GM18520 (cell line): ENCODE measurements at regions not wholly inside any gene's neighbourhood (a gene's known extent, or its start where the extent isn't known, plus 50 kb on each side); places are given as distances from the start of the nearest gene placed in this dataset.

Experiments
- ATAC-seq: cut with Tn5 transposase; IDR thresholded peaks from one replicate; pipeline ENCODE4 v1.9.1; 2021; ENCODE audit not compliant: unreplicated experiment

DNA sequence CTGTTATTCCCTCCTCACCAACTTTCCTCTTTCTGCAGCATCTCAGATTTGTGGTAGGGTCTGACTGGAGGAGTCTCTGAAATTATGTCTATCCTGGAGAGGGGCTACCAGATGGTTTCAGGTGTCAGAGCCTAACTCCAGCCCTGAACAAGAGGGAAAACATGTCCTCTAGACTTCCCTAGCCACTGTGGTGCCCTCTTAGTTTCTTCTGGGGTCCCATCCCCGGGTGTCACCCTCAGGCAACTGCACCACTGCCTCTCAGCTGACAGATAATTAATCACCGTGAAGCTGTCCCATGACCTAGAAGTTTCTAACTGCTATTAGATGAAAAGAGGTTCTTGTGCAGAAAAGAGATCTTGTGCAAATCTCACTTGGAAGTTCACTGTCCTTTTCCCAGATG, 95.1 kb upstream of the CELF4 start:
- no peak for ATAC-seq

DNA sequence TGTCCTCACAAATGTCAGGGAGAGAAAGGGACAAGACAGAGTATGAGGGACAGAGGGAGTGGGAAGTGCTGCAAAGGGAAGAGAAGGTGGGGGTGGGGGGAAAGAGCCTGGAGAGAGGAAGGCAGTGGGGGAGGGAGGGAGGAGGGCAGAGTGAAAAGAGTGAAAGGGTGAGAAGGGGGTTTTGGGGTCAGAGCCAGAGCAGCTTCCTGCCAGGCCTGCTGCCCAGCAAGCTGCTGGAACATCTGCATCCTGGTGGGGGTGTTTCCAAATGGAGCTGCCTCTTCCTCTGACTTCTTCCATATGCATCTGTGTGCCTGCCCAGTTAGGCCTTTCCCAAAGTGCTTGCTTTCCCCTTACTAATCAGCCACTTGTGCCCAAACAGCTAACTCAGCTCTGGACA, 94.3 kb upstream of the CELF4 start:
- ATAC-seq = no peak

- ATAC-seq = no peak
Observed at GRCh38 chr18:37658894-37659293, 93.3 kb upstream of the CELF4 start.

DNA sequence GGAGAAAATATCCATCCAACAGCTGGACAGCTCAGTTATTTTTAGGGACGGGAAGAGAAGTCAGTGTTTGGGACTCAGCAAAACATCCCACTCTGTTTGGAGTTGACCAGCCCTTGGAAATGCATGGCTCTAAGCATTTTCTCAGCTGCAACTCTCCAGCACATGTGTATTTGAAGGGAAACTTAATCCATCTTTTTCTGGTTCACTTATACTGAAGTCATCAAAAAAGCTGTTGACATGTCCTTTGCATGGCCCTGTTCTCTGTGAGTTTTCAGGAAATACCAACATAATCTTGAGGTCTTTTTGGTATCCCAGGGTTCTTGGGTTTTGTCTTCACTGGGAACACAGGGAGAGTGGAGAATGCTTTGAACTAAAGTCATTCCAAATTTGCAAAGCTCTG, 91.9 kb upstream of the CELF4 start:
- no peak for ATAC-seq

DNA sequence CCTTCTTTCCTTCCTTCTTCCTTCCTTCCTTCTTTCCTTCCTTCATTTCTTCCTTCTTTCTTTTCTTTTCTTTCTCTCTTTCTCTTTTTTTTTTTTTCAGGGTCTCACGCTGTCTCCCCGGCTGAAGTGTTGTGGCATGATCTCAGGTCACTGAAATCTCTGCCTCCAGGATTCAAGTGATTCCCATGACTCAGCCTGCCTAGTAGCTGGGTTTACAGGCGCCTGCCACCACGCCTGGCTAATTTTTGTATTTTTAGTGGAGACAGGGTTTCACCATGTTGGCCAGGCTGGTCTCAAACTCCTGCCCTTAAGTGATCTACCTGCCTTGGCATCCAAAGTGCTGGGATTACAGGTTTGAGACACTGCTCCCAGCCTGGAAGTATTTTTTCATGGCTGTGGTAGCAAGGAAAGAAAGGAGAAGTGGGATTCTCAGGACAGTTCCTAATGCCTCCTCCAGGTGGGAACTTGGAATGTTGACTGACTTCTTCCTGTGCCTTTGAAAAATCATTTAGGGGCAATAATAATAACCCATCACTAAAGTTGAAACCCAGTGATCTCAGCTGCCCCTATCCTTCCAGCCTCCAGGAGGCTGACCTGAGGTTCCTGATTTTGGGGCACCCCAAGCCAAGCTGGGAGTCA, 89.3 kb upstream of the CELF4 start:
- no peak for ATAC-seq

DNA sequence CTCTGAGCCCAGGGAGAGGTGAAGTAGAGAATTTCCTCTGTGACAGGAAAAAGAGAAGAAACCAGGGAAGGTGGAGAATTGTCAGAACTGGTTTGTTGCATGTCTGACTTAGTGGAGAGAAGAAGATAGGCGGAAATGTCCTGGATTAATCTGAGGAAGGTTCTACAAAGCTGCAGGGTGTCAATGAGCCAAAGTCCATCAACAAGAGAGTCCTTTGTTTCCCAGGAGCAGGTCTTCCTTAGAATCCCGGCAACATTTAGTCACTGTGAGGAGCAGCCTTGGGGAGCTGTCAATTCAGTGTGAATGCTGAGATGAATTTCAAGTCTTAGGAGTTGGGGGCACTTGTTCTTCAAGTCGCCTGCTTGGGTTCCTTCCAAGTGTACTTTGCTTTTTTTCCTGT, 88.4 kb upstream of the CELF4 start:
- no peak for ATAC-seq

- ATAC-seq = no peak
Observed at GRCh38 chr18:37653618-37654017, 88.0 kb upstream of the CELF4 start.

- ATAC-seq = no peak
Observed at GRCh38 chr18:37649930-37650329, 84.3 kb upstream of the CELF4 start.

DNA sequence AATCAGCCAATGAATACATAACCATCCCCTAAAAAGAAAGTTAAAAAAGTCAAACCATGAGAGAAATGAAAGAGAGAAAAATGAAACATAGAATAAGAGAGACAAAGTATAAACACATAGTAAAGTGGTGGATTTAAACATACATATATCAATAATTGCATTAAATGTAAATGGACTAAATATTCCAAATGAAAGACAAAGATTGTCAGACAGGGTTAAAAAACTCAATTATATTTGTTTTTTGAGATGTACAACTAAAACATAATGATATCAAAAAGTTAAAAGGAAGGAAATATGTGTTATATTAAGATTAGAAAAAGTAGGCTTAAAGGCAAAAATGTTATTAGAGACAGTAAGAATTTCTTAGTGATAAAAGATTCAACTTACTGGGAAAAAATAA, 83.8 kb upstream of the CELF4 start:
- ATAC-seq = no peak

DNA sequence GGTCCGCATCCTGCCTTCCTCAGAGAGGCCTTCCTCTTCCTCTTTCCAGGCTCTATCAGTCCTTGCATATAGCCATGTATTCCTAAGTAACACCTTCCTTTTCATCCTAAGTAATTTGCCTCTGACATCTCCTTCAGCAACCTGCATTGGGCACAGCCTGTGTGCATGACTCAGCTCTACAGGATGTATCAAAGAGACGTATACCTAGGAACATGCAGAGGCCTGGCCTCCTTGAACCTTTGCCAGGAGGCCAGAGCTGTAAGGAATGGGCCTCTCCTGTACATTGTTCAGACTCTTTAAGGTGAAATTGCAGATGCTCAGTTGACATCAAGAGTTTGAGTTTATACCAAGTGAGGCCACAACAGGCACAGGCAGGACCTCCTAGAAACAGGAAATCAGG, 76.0 kb upstream of the CELF4 start:
- no peak for ATAC-seq

DNA sequence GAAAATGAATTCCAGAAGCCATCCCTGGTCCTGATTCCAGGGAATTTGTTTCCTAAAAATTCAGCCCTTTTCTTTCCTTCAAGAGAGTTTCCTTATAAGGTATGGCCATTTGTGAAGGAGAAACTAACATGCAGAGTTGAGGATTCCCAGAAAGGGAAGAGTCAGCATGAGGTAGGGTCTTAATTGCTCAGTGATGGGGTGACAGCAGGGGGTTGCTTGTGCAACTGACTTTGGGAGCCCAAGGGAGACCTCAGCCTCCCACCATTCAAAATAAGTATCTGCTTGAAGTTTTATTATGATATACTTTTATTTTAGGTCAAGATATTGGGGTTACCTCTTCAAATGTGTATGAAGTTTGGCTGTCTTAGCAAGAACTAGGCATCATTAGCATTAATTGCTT, 74.9 kb upstream of the CELF4 start:
- no peak for ATAC-seq

- ATAC-seq = no peak
Observed at GRCh38 chr18:37639846-37640245, 74.2 kb upstream of the CELF4 start.

- no peak for ATAC-seq
Observed at GRCh38 chr18:37637478-37637850, 71.9 kb upstream of the CELF4 start.

DNA sequence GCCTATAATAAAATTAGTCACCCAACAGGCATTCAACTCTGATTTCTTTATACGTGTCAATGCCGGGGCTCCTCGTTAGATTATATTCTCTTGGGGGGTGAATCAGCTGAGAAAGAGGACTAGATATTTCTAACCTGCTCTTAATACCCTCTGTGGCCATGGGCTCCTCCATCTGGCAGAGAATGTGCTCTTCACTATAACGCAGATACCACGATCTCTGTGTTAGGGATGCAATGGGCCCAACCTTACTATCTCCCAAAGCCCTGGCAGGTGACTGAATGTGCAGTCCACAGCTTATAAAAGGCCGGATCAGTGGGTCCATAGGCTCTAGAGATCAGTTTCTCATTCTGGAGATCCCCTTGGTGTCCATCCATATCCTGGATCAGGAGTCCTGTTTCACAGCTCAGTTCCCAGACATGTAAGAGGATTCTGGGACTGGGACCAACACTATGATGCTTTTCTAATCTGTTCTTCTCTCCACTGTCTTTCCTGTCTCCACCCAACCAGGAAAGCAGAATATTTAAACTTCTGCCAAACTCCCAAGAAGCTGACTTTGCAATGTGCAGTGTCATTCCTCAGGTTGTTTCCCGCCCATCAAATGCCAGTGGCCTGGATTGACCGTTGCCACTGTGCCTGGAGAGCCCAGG, 71.4 kb upstream of the CELF4 start:
- ATAC-seq = no peak

- no peak for ATAC-seq
Observed at GRCh38 chr18:37634516-37634915, 68.9 kb upstream of the CELF4 start.

DNA sequence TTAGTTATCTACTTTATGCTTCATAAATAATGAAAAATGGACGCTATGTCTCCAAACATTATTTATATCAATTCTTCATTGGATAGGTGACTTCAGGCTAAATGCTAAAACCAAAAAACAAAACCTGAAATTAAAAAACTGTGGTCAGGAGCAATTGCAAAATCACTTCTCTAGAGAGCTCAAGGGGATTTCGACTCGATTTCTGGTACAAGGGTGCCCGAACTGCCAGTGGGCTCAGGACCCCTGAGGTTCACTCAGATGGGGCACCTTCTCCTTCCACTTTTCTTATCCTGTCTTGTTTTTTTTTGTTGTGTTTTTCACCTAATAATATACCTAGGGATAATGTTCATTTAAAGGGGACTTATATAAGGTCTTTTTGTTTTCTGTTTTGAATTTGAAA, 65.8 kb upstream of the CELF4 start:
- no peak for ATAC-seq

- ATAC-seq = no peak
Observed at GRCh38 chr18:37630334-37630733, 64.7 kb upstream of the CELF4 start.

- no peak for ATAC-seq
Observed at GRCh38 chr18:37628470-37629220, 63.0 kb upstream of the CELF4 start.

GRCh38 chr18:37624318-37624717, 58.7 kb upstream of the CELF4 start:
- ATAC-seq = no peak

- no peak for ATAC-seq
Observed at GRCh38 chr18:37619964-37620363, 54.4 kb upstream of the CELF4 start.

- no peak for ATAC-seq
Observed at GRCh38 chr18:37617623-37618022, 52.0 kb upstream of the CELF4 start.
